ENCODE measurements at regions not wholly inside any gene's neighbourhood (a gene's known extent, or its start where the extent isn't known, plus 50 kb on each side); places are given as distances from the start of the nearest gene placed in this dataset.

GRCh38 chr5:159548517-159548916 lies 218.2 kb upstream of the IL12B start:
- no peak overlapping the region for H3K27ac Mint-ChIP-seq (ENCODE audit: unreplicated experiment)
- DNase-seq = no peak
- peaks cover 3% of the 10 kb centered on the region for H3K27me3 Mint-ChIP-seq (ENCODE audit: unreplicated experiment)
- TF ChIP-seq CTCF (IDR thresholded peaks at IDR 0.05; ENCODE audit: partially characterized antibody, unreplicated experiment) = no peak
- no peaks in the 10 kb centered on the region for H3K4me1 Mint-ChIP-seq (ENCODE audit: low read depth, unreplicated experiment)
- H3K9me3 Mint-ChIP-seq (ENCODE audit: unreplicated experiment) = peaks cover 4% of the 10 kb centered on the region
- peaks cover 16% of the 10 kb centered on the region for H3K36me3 Mint-ChIP-seq (ENCODE audit: unreplicated experiment)
- no peak overlapping the region for H3K4me3 Mint-ChIP-seq (ENCODE audit: unreplicated experiment)

GRCh38 chr5:159549046-159549445 lies 218.8 kb upstream of the IL12B start:
- Mint-ChIP-seq H3K36me3 (ENCODE audit: unreplicated experiment) (peaks cover 16% of the 10 kb centered on the region), H3K27ac (ENCODE audit: unreplicated experiment) (no peak overlapping the region), H3K27me3 (ENCODE audit: unreplicated experiment) (peaks cover 3% of the 10 kb centered on the region), H3K4me3 (ENCODE audit: unreplicated experiment) (no peak overlapping the region), H3K4me1 (ENCODE audit: low read depth, unreplicated experiment) (no peaks in the 10 kb centered on the region), H3K9me3 (ENCODE audit: unreplicated experiment) (peaks cover 4% of the 10 kb centered on the region)
- no peak for TF ChIP-seq CTCF (IDR thresholded peaks at IDR 0.05; ENCODE audit: partially characterized antibody, unreplicated experiment)
- no peak for DNase-seq

GRCh38 chr5:159550951-159551350 lies 220.7 kb upstream of the IL12B start:
- no peak for TF ChIP-seq CTCF (IDR thresholded peaks at IDR 0.05; ENCODE audit: partially characterized antibody, unreplicated experiment)
- Mint-ChIP-seq H3K27me3 (ENCODE audit: unreplicated experiment) (peaks cover 3% of the 10 kb centered on the region), H3K9me3 (ENCODE audit: unreplicated experiment) (peaks cover 4% of the 10 kb centered on the region), H3K4me3 (ENCODE audit: unreplicated experiment) (no peak overlapping the region), H3K4me1 (ENCODE audit: low read depth, unreplicated experiment) (no peaks in the 10 kb centered on the region), H3K36me3 (ENCODE audit: unreplicated experiment) (peaks cover 16% of the 10 kb centered on the region), H3K27ac (ENCODE audit: unreplicated experiment) (no peak overlapping the region)
- no peak for DNase-seq

- H3K36me3 Mint-ChIP-seq (ENCODE audit: unreplicated experiment) = peaks cover 4% of the 10 kb centered on the region
- no peak for TF ChIP-seq CTCF (IDR thresholded peaks at IDR 0.05; ENCODE audit: partially characterized antibody, unreplicated experiment)
- H3K27me3 Mint-ChIP-seq (ENCODE audit: unreplicated experiment) = peaks cover 3% of the 10 kb centered on the region
- H3K4me3 Mint-ChIP-seq (ENCODE audit: unreplicated experiment) = no peak overlapping the region
- H3K4me1 Mint-ChIP-seq (ENCODE audit: low read depth, unreplicated experiment) = peaks cover 8% of the 10 kb centered on the region
- peaks cover 2% of the 10 kb centered on the region for H3K9me3 Mint-ChIP-seq (ENCODE audit: unreplicated experiment)
- no peak overlapping the region for H3K27ac Mint-ChIP-seq (ENCODE audit: unreplicated experiment)
- DNase-seq = no peak
Measured at GRCh38 chr5:159552751-159553150, 222.5 kb upstream of the IL12B start.

- no peak overlapping the region for H3K27ac Mint-ChIP-seq (ENCODE audit: unreplicated experiment)
- H3K4me1 Mint-ChIP-seq (ENCODE audit: low read depth, unreplicated experiment) = peaks cover 8% of the 10 kb centered on the region
- H3K27me3 Mint-ChIP-seq (ENCODE audit: unreplicated experiment) = no peaks in the 10 kb centered on the region
- no peak for DNase-seq
- peaks cover 4% of the 10 kb centered on the region for H3K36me3 Mint-ChIP-seq (ENCODE audit: unreplicated experiment)
- H3K9me3 Mint-ChIP-seq (ENCODE audit: unreplicated experiment) = no peaks in the 10 kb centered on the region
- H3K4me3 Mint-ChIP-seq (ENCODE audit: unreplicated experiment) = no peak overlapping the region
- TF ChIP-seq CTCF (IDR thresholded peaks at IDR 0.05; ENCODE audit: partially characterized antibody, unreplicated experiment) = no peak
Measured at GRCh38 chr5:159553792-159554191, 223.5 kb upstream of the IL12B start.
